Neutrophil (primary cell): ENCODE measurements at regions not wholly inside any gene's neighbourhood (a gene's known extent, or its start where the extent isn't known, plus 50 kb on each side); places are given as distances from the start of the nearest gene placed in this dataset.

ENCODE experiments used
- H3K27ac ChIP-seq: fragments of 200-600 bp; sonication (generic); 2 replicates; pipeline ENCODE4 v1.5.1; 2016; ENCODE audit warnings: mild to moderate bottlenecking, moderate library complexity
- H3K27me3 ChIP-seq: fragments of 200-600 bp; sonication (generic); 2 replicates; pipeline ENCODE4 v1.6.0; 2016; ENCODE audit warnings: mild to moderate bottlenecking
- H3K36me3 ChIP-seq: fragments of 200-600 bp; sonication (generic); 2 replicates; pipeline ENCODE4 v1.5.1; 2017
- H3K4me1 ChIP-seq, 2 experiments: fragments of 200-600 bp in 1 of 2; sonication (generic) in 1 of 2; 1 replicate in 1 of 2; 2 replicates in 1 of 2; pipeline versions ENCODE4 v1.5.1 to v1.6.1; 2013 to 2016; ENCODE audit warnings: low read depth in 1 of 2, low read length in 1 of 2, mild to moderate bottlenecking in 1 of 2, moderate library complexity in 1 of 2; ENCODE audit not compliant: control insufficient read depth in 1 of 2, insufficient read depth in 1 of 2
- H3K4me3 ChIP-seq, 2 experiments: fragments of 200-600 bp in 1 of 2; sonication (generic) in 1 of 2; 1 replicate in 1 of 2; 2 replicates in 1 of 2; pipeline ENCODE4 v1.5.1; 2013 to 2016; ENCODE audit warnings: low read depth in 1 of 2, low read length in 1 of 2, mild to moderate bottlenecking in 1 of 2, moderate library complexity in 1 of 2
- H3K9me3 ChIP-seq: fragments of 200-600 bp; sonication (generic); 2 replicates; pipeline ENCODE4 v1.5.1; 2016
- CTCF ChIP-seq: fragments of 200-600 bp; sonication (generic); IDR thresholded peaks from 2 replicates; pipeline ENCODE4 v1.5.1; 2016; ENCODE audit warnings: antibody characterized with exemption

GRCh38 chr18:28529644-28530043 lies 352.7 kb upstream of the CDH2 start:
- no peaks in the 10 kb centered on the region for H3K4me1 ChIP-seq
- no peak overlapping the region for H3K27ac ChIP-seq
- no peaks in the 10 kb centered on the region for H3K27me3 ChIP-seq
- no peaks in the 10 kb centered on the region for H3K9me3 ChIP-seq
- no peak for TF ChIP-seq CTCF
- H3K4me3 ChIP-seq, result no peak overlapping the region
- no peaks in the 10 kb centered on the region for H3K36me3 ChIP-seq

- no peaks in the 10 kb centered on the region for H3K4me1 ChIP-seq
- no peaks in the 10 kb centered on the region for H3K36me3 ChIP-seq
- no peak for TF ChIP-seq CTCF
- H3K27me3 ChIP-seq, result no peaks in the 10 kb centered on the region
- H3K4me3 ChIP-seq, result no peak overlapping the region
- H3K27ac ChIP-seq, result no peak overlapping the region
- H3K9me3 ChIP-seq, result no peaks in the 10 kb centered on the region
Observed at GRCh38 chr18:28526196-28526595, 349.3 kb upstream of the CDH2 start.

GRCh38 chr18:28523758-28524475 lies 347.0 kb upstream of the CDH2 start:
- Histone ChIP-seq H3K4me3 (no peak overlapping the region), H3K9me3 (no peaks in the 10 kb centered on the region), H3K36me3 (no peaks in the 10 kb centered on the region), H3K27ac (no peak overlapping the region), H3K4me1 (no peaks in the 10 kb centered on the region), H3K27me3 (no peaks in the 10 kb centered on the region)
- TF ChIP-seq CTCF, result no peak

GRCh38 chr18:28522236-28522635 lies 345.3 kb upstream of the CDH2 start:
- Histone ChIP-seq H3K4me3 (no peak overlapping the region), H3K27me3 (no peaks in the 10 kb centered on the region), H3K4me1 (no peaks in the 10 kb centered on the region), H3K9me3 (no peaks in the 10 kb centered on the region), H3K27ac (no peak overlapping the region), H3K36me3 (no peaks in the 10 kb centered on the region)
- no peak for TF ChIP-seq CTCF

- no peak overlapping the region for H3K4me3 ChIP-seq
- no peak for TF ChIP-seq CTCF
- H3K36me3 ChIP-seq, result no peaks in the 10 kb centered on the region
- H3K27ac ChIP-seq, result no peak overlapping the region
- no peaks in the 10 kb centered on the region for H3K9me3 ChIP-seq
- no peaks in the 10 kb centered on the region for H3K27me3 ChIP-seq
- H3K4me1 ChIP-seq, result no peaks in the 10 kb centered on the region
Observed at GRCh38 chr18:28519997-28520396, 343.1 kb upstream of the CDH2 start.

GRCh38 chr18:28514699-28515098 lies 337.8 kb upstream of the CDH2 start:
- no peaks in the 10 kb centered on the region for H3K27me3 ChIP-seq
- TF ChIP-seq CTCF, result no peak
- H3K9me3 ChIP-seq, result no peaks in the 10 kb centered on the region
- no peak overlapping the region for H3K4me3 ChIP-seq
- no peaks in the 10 kb centered on the region for H3K4me1 ChIP-seq
- no peak overlapping the region for H3K27ac ChIP-seq
- no peaks in the 10 kb centered on the region for H3K36me3 ChIP-seq
